ENCODE measurements at regions not wholly inside any gene's neighbourhood (a gene's known extent, or its start where the extent isn't known, plus 50 kb on each side); places are given as distances from the start of the nearest gene placed in this dataset.

- intact Hi-C loops (cut with DNase I; ENCODE audit: low total_unique reads), result no loop called here
- in situ Hi-C loops (cut with MboI; ENCODE audit: low pct_ligation_motif_present in 1 of 4, low pct_unique_long_range_greater_than_20kb in 1 of 4, low sequenced_read_pairs in 3 of 4), result no loop called here
- no peaks in the 10 kb centered on the region for H3K36me3 ChIP-seq
- 69 to 100% methylated on average over 1 to 2 of the region's 2 CpGs for WGBS, 2 donors (ENCODE audit: low coverage in 1 of 2)
- TF ChIP-seq POLR2A (IDR thresholded peaks at IDR 0.05) (no peak), POLR2AphosphoS5 (IDR thresholded peaks at IDR 0.05) (no peak), EP300 (IDR thresholded peaks at IDR 0.05; ENCODE audit: low read depth) (no peak), CTCF (IDR thresholded peaks at IDR 0.05) (no peak)
- H3K27ac ChIP-seq, result no peak overlapping the region
- no peaks in the 10 kb centered on the region for H3K9me3 ChIP-seq
- H3K27me3 ChIP-seq, result no peaks in the 10 kb centered on the region
- no peak for DNase-seq
- no peak overlapping the region for H3K4me3 ChIP-seq
- H3K4me1 ChIP-seq, result no peaks in the 10 kb centered on the region
Measured at GRCh38 chr2:234853729-234854128, 98.1 kb upstream of the SH3BP4 start.

- Histone ChIP-seq H3K36me3 (no peaks in the 10 kb centered on the region), H3K9me3 (no peaks in the 10 kb centered on the region), H3K27me3 (no peaks in the 10 kb centered on the region), H3K4me1 (no peaks in the 10 kb centered on the region), H3K4me3 (no peak overlapping the region), H3K27ac (no peak overlapping the region)
- intact Hi-C loops (cut with DNase I; ENCODE audit: low total_unique reads) (no loop called here), in situ Hi-C loops (cut with MboI; ENCODE audit: low pct_ligation_motif_present in 1 of 4, low pct_unique_long_range_greater_than_20kb in 1 of 4, low sequenced_read_pairs in 3 of 4) (no loop called here)
- TF ChIP-seq POLR2AphosphoS5 (IDR thresholded peaks at IDR 0.05) (no peak), CTCF (IDR thresholded peaks at IDR 0.05) (no peak), EP300 (IDR thresholded peaks at IDR 0.05; ENCODE audit: low read depth) (no peak), POLR2A (IDR thresholded peaks at IDR 0.05) (no peak)
- 84% methylated on average over 5 of the region's 5 CpGs; no CpG with 5 or more reads in 1 of the 2 donors for WGBS, 2 donors (ENCODE audit: low coverage in 1 of 2)
- no peak for DNase-seq
Measured at GRCh38 chr2:234852941-234853340, 98.9 kb upstream of the SH3BP4 start.

GRCh38 chr2:234852035-234852434 lies 99.8 kb upstream of the SH3BP4 start:
- no peak for DNase-seq
- 80 to 82% methylated on average over 1 of the region's 1 CpG for WGBS, 2 donors (ENCODE audit: low coverage in 1 of 2)
- Histone ChIP-seq H3K4me1 (no peaks in the 10 kb centered on the region), H3K27me3 (no peaks in the 10 kb centered on the region), H3K36me3 (no peaks in the 10 kb centered on the region), H3K4me3 (no peak overlapping the region), H3K9me3 (no peaks in the 10 kb centered on the region), H3K27ac (no peak overlapping the region)
- TF ChIP-seq POLR2A (IDR thresholded peaks at IDR 0.05), result no peak
- no peak for TF ChIP-seq CTCF (IDR thresholded peaks at IDR 0.05)
- TF ChIP-seq EP300 (IDR thresholded peaks at IDR 0.05; ENCODE audit: low read depth), result no peak
- in situ Hi-C loops (cut with MboI; ENCODE audit: low pct_ligation_motif_present in 1 of 4, low pct_unique_long_range_greater_than_20kb in 1 of 4, low sequenced_read_pairs in 3 of 4), result no loop called here
- intact Hi-C loops (cut with DNase I; ENCODE audit: low total_unique reads), result no loop called here

GRCh38 chr2:234851451-234851850 lies 100.4 kb upstream of the SH3BP4 start:
- H3K4me3 ChIP-seq, result no peak overlapping the region
- no peak for DNase-seq
- H3K27me3 ChIP-seq, result no peaks in the 10 kb centered on the region
- no peaks in the 10 kb centered on the region for H3K4me1 ChIP-seq
- in situ Hi-C loops (cut with MboI; ENCODE audit: low pct_ligation_motif_present in 1 of 4, low pct_unique_long_range_greater_than_20kb in 1 of 4, low sequenced_read_pairs in 3 of 4) (no loop called here), intact Hi-C loops (cut with DNase I; ENCODE audit: low total_unique reads) (no loop called here)
- H3K9me3 ChIP-seq, result no peaks in the 10 kb centered on the region
- TF ChIP-seq POLR2AphosphoS5 (IDR thresholded peaks at IDR 0.05) (no peak), CTCF (IDR thresholded peaks at IDR 0.05) (no peak), POLR2A (IDR thresholded peaks at IDR 0.05) (no peak), EP300 (IDR thresholded peaks at IDR 0.05; ENCODE audit: low read depth) (no peak)
- H3K27ac ChIP-seq, result no peak overlapping the region
- H3K36me3 ChIP-seq, result no peaks in the 10 kb centered on the region
- 84 to 96% methylated on average over 4 to 5 of the region's 5 CpGs for WGBS, 2 donors (ENCODE audit: low coverage in 1 of 2)

All from transverse colon (tissue), 4 donors.